Transverse colon (tissue), 3 donors: ENCODE measurements at regions not wholly inside any gene's neighbourhood (a gene's known extent, or its start where the extent isn't known, plus 50 kb on each side); places are given as distances from the start of the nearest gene placed in this dataset.

Experiments
- EP300 ChIP-seq: sonication (generic); formaldehyde crosslinking; IDR thresholded peaks from one replicate; pipeline ENCODE4 v1.6.1; 2017; ENCODE audit warnings: antibody characterized with exemption, low read depth
- POLR2A ChIP-seq: fragments of 450-650 bp; IDR thresholded peaks from one replicate; pipeline ENCODE4 v1.6.1; 2016; ENCODE audit warnings: antibody characterized with exemption, mild to moderate bottlenecking, moderate library complexity
- POLR2AphosphoS5 ChIP-seq, 3 donors: sonication (generic); formaldehyde crosslinking; IDR thresholded peaks; one replicate each; pipeline ENCODE4 v1.6.1; 2016; ENCODE audit warnings: antibody characterized with exemption in 3 of 3

DNA sequence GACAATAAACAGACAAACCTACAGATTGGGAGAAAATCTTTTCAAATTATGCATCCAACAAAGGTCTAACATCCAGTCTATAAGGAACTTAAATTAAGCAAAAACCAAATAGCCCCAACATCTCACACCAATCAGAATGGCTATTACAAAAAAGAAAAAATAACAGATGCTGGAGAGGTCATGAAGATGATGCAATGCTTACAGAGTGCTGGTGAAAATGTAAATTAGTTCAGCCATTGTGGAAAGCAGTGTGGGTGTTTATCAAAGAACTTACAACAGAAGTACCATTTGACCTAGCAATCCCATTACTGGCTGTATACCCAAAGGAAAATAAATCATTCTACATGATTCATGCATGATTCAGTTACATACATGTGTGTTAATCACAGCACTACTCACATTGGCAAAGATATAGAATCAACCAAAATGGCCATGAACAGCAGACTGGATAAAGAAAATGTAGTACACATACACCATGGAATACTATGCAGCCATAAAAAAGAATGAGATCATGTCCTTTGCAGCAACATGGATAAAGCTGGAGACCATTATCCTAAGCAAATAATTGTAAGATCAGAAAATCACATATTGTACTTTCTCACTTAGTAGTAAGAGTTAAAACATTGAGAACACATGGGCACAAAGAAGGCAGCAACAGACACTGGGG, 223.9 kb upstream of the WSB1 start:
- TF ChIP-seq POLR2A (no peak), EP300 (no peak), POLR2AphosphoS5 (IDR thresholded peaks at IDR 0.05) (no peak)
